Neural cell (in vitro differentiated cells): ENCODE measurements at regions not wholly inside any gene's neighbourhood (a gene's known extent, or its start where the extent isn't known, plus 50 kb on each side); places are given as distances from the start of the nearest gene placed in this dataset.
"Not testable (repeated sequence)": the region's sequence is repeated elsewhere in the genome, so short reads cannot be mapped to it uniquely, and the experiment has no call there.

ENCODE experiments used
- CTCF ChIP-seq: fragments of 450-650 bp; IDR thresholded peaks from 2 replicates; pipeline ENCODE4 v1.5.1; 2014; ENCODE audit warnings: antibody characterized with exemption, mild to moderate bottlenecking, moderate library complexity; ENCODE audit not compliant: poor library complexity, severe bottlenecking
- EP300 ChIP-seq: fragments of 450-650 bp; conservative IDR thresholded peaks from 2 replicates; pipeline ENCODE4 v1.6.1; 2014; ENCODE audit warnings: antibody characterized with exemption, mild to moderate bottlenecking, moderate library complexity; ENCODE audit not compliant: poor library complexity, severe bottlenecking
- EZH2 ChIP-seq: fragments of 200-600, 300-800 bp; shearing (Covaris generic), sonication (generic); IDR thresholded peaks from 2 replicates; pipeline ENCODE4 v1.6.1; 2014; ENCODE audit warnings: antibody characterized with exemption, low read length, borderline replicate concordance, mild to moderate bottlenecking; ENCODE audit not compliant: insufficient read depth, poor library complexity, severe bottlenecking
- MXI1 ChIP-seq: fragments of 450-650 bp; conservative IDR thresholded peaks from 2 replicates; pipeline ENCODE4 v1.6.1; 2014; ENCODE audit warnings: antibody characterized with exemption, mild to moderate bottlenecking; ENCODE audit not compliant: poor library complexity, severe bottlenecking
- POLR2AphosphoS5 ChIP-seq: IDR thresholded peaks from 2 replicates; pipeline ENCODE4 v1.6.1; 2012
- RAD21 ChIP-seq: fragments of 450-650 bp; conservative IDR thresholded peaks from 2 replicates; pipeline ENCODE4 v1.6.1; 2014; ENCODE audit warnings: antibody characterized with exemption, mild to moderate bottlenecking, moderate library complexity
- SMC3 ChIP-seq: fragments of 450-650 bp; conservative IDR thresholded peaks from 2 replicates; pipeline ENCODE4 v1.6.1; 2014; ENCODE audit warnings: antibody characterized with exemption, mild to moderate bottlenecking, moderate library complexity; ENCODE audit not compliant: poor library complexity
- TAF1 ChIP-seq: IDR thresholded peaks from 2 replicates; pipeline ENCODE4 v1.6.1; 2012; ENCODE audit warnings: low read depth
- TF ChIP-seq, protein P1 (sequence below): IDR thresholded peaks from 2 replicates; pipeline ENCODE4 v1.6.1; 2012; ENCODE audit warnings: borderline replicate concordance

GRCh38 chr9:65393111-65393810 is 108.3 kb upstream of the FOXD4L5 start:
- not testable (repeated sequence) for TF ChIP-seq CTCF, RAD21, TAF1, MXI1, POLR2AphosphoS5, EP300, EZH2, SMC3
- TF ChIP-seq, protein P1, sequence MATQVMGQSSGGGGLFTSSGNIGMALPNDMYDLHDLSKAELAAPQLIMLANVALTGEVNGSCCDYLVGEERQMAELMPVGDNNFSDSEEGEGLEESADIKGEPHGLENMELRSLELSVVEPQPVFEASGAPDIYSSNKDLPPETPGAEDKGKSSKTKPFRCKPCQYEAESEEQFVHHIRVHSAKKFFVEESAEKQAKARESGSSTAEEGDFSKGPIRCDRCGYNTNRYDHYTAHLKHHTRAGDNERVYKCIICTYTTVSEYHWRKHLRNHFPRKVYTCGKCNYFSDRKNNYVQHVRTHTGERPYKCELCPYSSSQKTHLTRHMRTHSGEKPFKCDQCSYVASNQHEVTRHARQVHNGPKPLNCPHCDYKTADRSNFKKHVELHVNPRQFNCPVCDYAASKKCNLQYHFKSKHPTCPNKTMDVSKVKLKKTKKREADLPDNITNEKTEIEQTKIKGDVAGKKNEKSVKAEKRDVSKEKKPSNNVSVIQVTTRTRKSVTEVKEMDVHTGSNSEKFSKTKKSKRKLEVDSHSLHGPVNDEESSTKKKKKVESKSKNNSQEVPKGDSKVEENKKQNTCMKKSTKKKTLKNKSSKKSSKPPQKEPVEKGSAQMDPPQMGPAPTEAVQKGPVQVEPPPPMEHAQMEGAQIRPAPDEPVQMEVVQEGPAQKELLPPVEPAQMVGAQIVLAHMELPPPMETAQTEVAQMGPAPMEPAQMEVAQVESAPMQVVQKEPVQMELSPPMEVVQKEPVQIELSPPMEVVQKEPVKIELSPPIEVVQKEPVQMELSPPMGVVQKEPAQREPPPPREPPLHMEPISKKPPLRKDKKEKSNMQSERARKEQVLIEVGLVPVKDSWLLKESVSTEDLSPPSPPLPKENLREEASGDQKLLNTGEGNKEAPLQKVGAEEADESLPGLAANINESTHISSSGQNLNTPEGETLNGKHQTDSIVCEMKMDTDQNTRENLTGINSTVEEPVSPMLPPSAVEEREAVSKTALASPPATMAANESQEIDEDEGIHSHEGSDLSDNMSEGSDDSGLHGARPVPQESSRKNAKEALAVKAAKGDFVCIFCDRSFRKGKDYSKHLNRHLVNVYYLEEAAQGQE: not testable (repeated sequence)
